Parathyroid adenoma (tissue), 2 donors: ENCODE measurements at regions not wholly inside any gene's neighbourhood (a gene's known extent, or its start where the extent isn't known, plus 50 kb on each side); places are given as distances from the start of the nearest gene placed in this dataset.

Experiments
- H2AFZ ChIP-seq: fragments of 300-600 bp; sonication (generic); one replicate; pipeline ENCODE4 v1.7.0; 2017; ENCODE audit warnings: antibody characterized with exemption, mild to moderate bottlenecking
- H3K27ac ChIP-seq: fragments of 300-600 bp; sonication (generic); one replicate; pipeline ENCODE4 v1.7.0; 2017
- H3K27me3 ChIP-seq: fragments of 300-600 bp; sonication (generic); one replicate; pipeline ENCODE4 v1.7.0; 2017; ENCODE audit warnings: low read length; ENCODE audit not compliant: control insufficient read depth, insufficient read depth
- H3K36me3 ChIP-seq: fragments of 300-600 bp; sonication (generic); one replicate; pipeline ENCODE4 v1.7.0; 2017; ENCODE audit warnings: low read length; ENCODE audit not compliant: control insufficient read depth, insufficient read depth
- H3K4me1 ChIP-seq: fragments of 300-600 bp; sonication (generic); one replicate; pipeline ENCODE4 v1.7.0; 2017; ENCODE audit warnings: control low read depth
- H3K4me2 ChIP-seq: fragments of 300-600 bp; sonication (generic); one replicate; pipeline ENCODE4 v1.7.0; 2017; ENCODE audit warnings: low read length
- H3K4me3 ChIP-seq: fragments of 300-600 bp; sonication (generic); one replicate; pipeline ENCODE4 v1.7.0; 2017; ENCODE audit warnings: low read depth, low read length
- H3K79me2 ChIP-seq: fragments of 300-600 bp; sonication (generic); one replicate; pipeline ENCODE4 v1.7.0; 2017; ENCODE audit warnings: control low read depth
- H3K9ac ChIP-seq: fragments of 300-600 bp; sonication (generic); one replicate; pipeline ENCODE4 v1.7.0; 2017; ENCODE audit warnings: mild to moderate bottlenecking
- H3K9me3 ChIP-seq: fragments of 300-600 bp; sonication (generic); one replicate; pipeline ENCODE4 v1.7.0; 2017; ENCODE audit warnings: low read length; ENCODE audit not compliant: control insufficient read depth
- CTCF ChIP-seq: fragments of 300-600 bp; sonication (generic); IDR thresholded peaks from one replicate; pipeline ENCODE4 v1.7.0; 2017; ENCODE audit warnings: antibody characterized with exemption, mild to moderate bottlenecking
- donor health status: primary hyperparathyroidism.

GRCh38 chr4:57234252-57234775, 124.1 kb upstream of the IGFBP7 start:
- no peak overlapping the region for H3K9ac ChIP-seq
- H3K4me1 ChIP-seq: no peaks in the 10 kb centered on the region
- H3K4me2 ChIP-seq: no peak overlapping the region
- H3K9me3 ChIP-seq: no peaks in the 10 kb centered on the region
- H3K27me3 ChIP-seq: no peaks in the 10 kb centered on the region
- no peak for TF ChIP-seq CTCF
- H3K36me3 ChIP-seq: no peaks in the 10 kb centered on the region
- no peak overlapping the region for H3K27ac ChIP-seq
- no peak overlapping the region for H3K4me3 ChIP-seq
- H3K79me2 ChIP-seq: no peaks in the 10 kb centered on the region
- H2AFZ ChIP-seq: no peak overlapping the region

DNA sequence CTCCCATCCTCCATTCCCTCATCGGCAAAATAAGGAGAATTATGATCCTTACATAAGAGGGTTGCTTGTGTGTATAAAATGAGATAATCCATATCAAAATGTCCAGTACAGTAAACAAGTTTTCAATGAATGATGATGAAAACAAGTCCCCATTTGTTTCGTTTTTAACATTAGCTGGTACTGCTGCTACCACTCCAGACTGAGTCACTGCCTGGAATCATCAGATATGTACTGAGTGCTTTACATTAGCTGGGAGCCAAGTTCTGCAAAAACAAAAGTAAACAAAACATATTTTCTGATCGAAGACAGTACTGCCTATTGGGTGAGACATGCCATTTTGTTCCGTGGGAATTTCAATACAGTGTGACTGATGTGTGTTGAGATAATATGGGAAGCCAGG, 123.2 kb upstream of the IGFBP7 start:
- no peak for TF ChIP-seq CTCF
- H3K27me3 ChIP-seq: no peaks in the 10 kb centered on the region
- no peak overlapping the region for H3K4me2 ChIP-seq
- no peaks in the 10 kb centered on the region for H3K4me1 ChIP-seq
- H3K9me3 ChIP-seq: no peaks in the 10 kb centered on the region
- H3K79me2 ChIP-seq: no peaks in the 10 kb centered on the region
- H2AFZ ChIP-seq: no peak overlapping the region
- no peak overlapping the region for H3K4me3 ChIP-seq
- no peak overlapping the region for H3K9ac ChIP-seq
- H3K36me3 ChIP-seq: no peaks in the 10 kb centered on the region
- H3K27ac ChIP-seq: no peak overlapping the region

DNA sequence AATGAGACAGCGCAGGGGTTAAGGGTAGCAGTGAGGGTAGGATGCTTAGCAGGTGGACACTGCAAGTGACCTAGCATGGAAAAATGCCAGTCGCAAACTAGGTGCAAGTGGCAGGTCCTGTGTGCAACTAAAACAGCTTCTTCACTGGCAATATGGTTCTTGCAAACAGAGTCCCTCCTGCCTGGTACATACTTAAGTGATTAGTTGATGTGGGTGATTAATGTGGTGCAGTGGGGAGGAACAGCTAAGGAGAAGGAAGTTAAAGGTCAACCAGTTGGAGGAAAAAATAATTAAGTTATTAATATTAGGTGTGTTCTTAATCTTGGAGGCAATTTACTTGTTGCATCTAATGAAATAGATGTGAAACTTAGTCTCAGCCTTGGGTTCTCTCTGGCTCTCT, 121.6 kb upstream of the IGFBP7 start:
- no peaks in the 10 kb centered on the region for H3K79me2 ChIP-seq
- no peaks in the 10 kb centered on the region for H3K4me1 ChIP-seq
- no peaks in the 10 kb centered on the region for H3K27me3 ChIP-seq
- no peak overlapping the region for H3K4me3 ChIP-seq
- H3K36me3 ChIP-seq: no peaks in the 10 kb centered on the region
- TF ChIP-seq CTCF: no peak
- H3K4me2 ChIP-seq: no peak overlapping the region
- no peak overlapping the region for H3K27ac ChIP-seq
- H3K9me3 ChIP-seq: no peaks in the 10 kb centered on the region
- no peak overlapping the region for H2AFZ ChIP-seq
- H3K9ac ChIP-seq: no peak overlapping the region

GRCh38 chr4:57220734-57221133, 110.5 kb upstream of the IGFBP7 start:
- Histone ChIP-seq H3K27ac (no peak overlapping the region), H3K79me2 (no peaks in the 10 kb centered on the region), H3K9me3 (no peaks in the 10 kb centered on the region), H3K36me3 (no peaks in the 10 kb centered on the region), H3K27me3 (no peaks in the 10 kb centered on the region), H3K9ac (no peak overlapping the region), H3K4me1 (no peaks in the 10 kb centered on the region), H2AFZ (no peak overlapping the region), H3K4me2 (no peak overlapping the region), H3K4me3 (no peak overlapping the region)
- TF ChIP-seq CTCF: no peak

- Histone ChIP-seq H3K4me3 (no peak overlapping the region), H3K27ac (no peak overlapping the region), H2AFZ (no peak overlapping the region), H3K36me3 (no peaks in the 10 kb centered on the region), H3K79me2 (no peaks in the 10 kb centered on the region), H3K9ac (no peak overlapping the region), H3K4me2 (no peak overlapping the region), H3K4me1 (no peaks in the 10 kb centered on the region), H3K9me3 (no peaks in the 10 kb centered on the region), H3K27me3 (no peaks in the 10 kb centered on the region)
- no peak for TF ChIP-seq CTCF
Measured at GRCh38 chr4:57220172-57220571, 110.0 kb upstream of the IGFBP7 start.
